ENCODE measurements at regions not wholly inside any gene's neighbourhood (a gene's known extent, or its start where the extent isn't known, plus 50 kb on each side); places are given as distances from the start of the nearest gene placed in this dataset.

- no peak for DNase-seq
These were observed 227.9 kb upstream of the COPS8 start for GRCh38 chr2:236857781-236858180.

DNA sequence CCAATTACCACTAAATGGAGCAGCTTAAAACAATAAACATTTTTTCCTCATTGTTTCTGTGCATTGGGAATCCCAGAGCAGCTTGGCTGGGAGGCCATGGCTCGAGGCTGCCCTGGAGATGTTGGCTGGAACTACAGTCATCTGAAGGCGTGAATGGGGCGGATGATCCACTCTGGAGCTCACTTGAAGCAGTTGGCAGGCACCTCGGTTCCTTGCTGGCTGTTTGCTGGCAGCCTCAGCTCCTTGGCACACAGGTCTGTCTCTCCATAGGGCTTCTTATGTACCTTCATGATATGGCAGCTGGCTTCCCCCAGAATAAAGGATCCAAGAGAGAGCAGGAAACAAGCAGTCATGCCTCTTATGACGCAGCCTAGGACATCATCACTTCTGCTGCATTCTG, 227.0 kb upstream of the COPS8 start:
- no peak for DNase-seq

DNA sequence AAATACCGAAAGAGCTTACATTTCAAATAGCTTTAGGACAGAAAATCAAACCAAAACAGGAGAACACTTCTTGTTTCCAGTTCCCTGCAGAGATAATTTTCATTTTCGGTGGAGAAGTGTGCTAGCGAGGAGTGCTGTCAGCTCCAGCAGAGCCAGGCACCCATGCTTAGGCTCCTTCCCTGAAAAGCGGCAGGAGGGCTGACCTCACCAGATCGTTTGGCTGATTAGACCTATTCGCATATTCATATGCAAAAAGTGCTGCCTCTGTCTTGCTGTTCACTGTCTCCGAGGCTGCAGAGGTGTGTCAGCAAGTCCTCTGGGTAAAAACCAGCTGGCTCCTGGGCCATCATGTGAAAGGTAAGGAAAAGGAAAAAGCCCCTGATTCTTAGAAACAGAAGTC, 225.8 kb upstream of the COPS8 start:
- DNase-seq, result peak; percentile 44

GRCh38 chr2:236861196-236861875, 224.4 kb upstream of the COPS8 start:
- DNase-seq, result no peak

DNA sequence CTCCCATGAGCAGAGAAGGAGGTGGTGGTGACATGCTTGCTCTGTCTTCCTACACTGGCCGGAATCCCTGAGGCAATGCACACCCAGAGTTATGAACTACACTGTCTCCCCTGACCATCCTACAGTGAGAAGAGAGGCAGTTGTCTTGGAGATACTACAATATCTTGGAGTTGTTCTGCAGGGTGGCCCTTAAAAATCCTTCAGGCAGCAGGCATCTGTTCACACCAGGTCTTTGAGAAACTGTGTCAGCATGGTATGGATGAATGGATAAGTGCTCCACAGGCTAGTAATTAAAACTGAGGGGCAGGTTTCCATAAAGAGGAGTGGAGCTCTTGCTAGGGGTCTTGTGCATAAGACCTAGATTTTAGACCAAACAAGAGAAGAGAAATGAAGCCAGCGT, 223.7 kb upstream of the COPS8 start:
- no peak for DNase-seq

DNA sequence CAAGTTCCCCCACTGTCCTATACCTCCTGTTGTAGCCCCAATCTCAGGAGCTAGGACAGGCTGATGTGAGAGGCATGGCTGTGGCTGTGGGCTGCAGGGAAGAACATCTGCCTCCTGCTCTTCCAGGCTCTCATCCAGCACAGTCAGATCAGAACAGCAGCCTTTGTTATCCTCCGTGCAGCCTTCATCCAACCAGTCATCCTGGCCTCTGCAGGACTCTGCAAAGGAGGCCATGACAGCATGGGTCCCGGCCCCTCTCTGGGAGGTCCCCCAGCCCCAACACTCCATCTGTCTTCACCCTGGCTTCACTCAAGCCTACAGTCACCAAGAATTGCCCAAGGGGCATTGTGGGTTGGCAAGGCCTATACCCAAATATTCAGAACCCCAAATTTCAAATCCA, 223.2 kb upstream of the COPS8 start:
- no peak for DNase-seq

GRCh38 chr2:236862961-236863728, 222.5 kb upstream of the COPS8 start:
- DNase-seq, result no peak

- DNase-seq, result no peak
These were observed 222.0 kb upstream of the COPS8 start for GRCh38 chr2:236863729-236864126.

DNA sequence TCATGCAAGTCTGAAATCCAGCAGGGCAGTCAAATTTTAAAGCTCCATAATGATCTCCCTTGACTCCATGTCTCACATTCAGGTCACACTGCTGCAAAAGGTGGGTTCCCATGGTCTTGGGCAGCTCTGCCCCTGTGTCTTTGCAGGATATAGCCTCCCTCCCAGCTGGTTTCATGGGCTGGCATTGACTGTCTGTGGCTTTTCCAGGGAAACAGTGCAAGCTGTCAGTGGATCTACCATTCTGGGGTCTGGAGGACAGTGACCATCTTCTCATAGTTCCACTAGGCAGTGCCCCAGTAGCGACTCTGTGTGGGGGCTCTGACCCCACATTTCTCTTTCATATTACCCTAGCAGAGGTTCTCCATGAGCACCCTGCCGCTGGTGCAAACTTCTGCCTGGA, 220.6 kb upstream of the COPS8 start:
- DNase-seq, result no peak

- peak; percentile 90 for DNase-seq
These were observed 218.9 kb upstream of the COPS8 start for GRCh38 chr2:236866542-236867340.

- no peak for DNase-seq
These were observed 218.0 kb upstream of the COPS8 start for GRCh38 chr2:236867441-236868260.

- no peak for DNase-seq
These were observed 215.3 kb upstream of the COPS8 start for GRCh38 chr2:236870370-236870769.

GRCh38 chr2:236871500-236872001, 214.1 kb upstream of the COPS8 start:
- peak; percentile 99 for DNase-seq

DNA sequence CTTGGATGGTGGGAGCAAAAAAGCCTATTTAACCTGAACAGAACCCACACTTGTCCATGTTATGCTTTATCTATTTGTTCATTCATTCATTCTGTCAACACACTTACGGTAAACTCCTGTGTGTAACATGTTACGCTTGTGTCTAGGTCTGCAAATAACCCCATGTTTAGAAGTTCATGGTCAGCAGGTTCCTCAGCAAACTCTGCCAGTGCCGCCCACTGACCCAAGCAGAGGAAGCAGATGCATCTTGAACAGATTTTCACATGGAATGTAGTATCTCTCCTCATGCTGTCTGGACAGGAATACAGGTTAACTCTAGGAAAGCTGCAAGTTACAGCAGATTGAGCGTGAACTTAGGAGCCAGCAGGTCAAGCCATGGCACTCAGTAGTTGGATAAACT, 213.7 kb upstream of the COPS8 start:
- DNase-seq, result no peak

DNA sequence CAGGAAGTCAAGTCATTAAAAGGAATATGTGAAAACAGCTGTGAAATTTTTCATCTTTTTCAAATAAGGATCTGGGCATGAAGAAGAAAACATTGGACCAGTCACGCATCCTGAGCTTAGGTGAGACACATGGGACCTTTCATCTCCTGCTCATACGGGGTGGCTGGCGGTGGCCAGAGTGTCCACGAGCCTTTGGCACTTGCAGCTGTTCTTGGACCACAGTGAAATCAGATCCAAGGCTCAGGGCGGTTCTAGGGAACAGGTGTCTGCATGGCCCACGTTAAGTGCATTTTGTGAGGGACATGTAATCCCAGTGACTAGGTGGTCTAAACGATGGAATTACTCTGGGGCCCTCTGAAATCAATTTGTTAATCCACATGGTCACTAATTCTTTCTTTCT, 212.7 kb upstream of the COPS8 start:
- DNase-seq, result no peak

- no peak for DNase-seq
These were observed 212.1 kb upstream of the COPS8 start for GRCh38 chr2:236873636-236874035.

DNA sequence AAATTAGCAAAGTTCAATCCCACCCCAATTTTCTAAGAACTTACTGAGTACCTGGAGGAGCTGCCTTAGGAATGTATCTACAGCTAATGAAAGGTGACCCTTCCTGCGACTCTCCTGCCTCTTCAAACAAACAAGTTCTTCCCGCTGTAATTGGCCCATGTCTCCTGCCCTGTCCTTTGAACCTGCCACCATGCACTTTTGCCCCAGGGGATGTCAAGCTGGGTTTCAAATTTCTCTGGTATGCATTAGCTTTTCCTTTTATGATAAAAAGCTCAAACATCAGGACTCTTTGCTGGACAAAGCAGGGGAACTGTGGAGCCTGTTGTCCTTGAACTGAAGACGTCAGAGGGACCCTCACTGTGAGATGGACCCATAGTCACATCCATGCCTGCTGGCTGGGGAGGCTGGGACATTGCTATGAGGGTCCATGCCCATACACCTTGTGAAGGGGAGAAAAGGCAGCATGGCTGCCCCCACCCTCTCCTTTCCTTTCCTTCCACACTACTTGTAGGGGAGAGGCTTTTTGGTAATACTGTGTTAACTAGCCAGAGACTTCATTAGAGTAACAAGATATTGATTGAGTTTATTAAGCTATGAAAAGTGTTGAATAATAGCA, 210.7 kb upstream of the COPS8 start:
- no peak for DNase-seq

GRCh38 chr2:236875906-236876505, 209.7 kb upstream of the COPS8 start:
- no peak for DNase-seq

- no peak for DNase-seq
These were observed 209.0 kb upstream of the COPS8 start for GRCh38 chr2:236876642-236877041.

DNA sequence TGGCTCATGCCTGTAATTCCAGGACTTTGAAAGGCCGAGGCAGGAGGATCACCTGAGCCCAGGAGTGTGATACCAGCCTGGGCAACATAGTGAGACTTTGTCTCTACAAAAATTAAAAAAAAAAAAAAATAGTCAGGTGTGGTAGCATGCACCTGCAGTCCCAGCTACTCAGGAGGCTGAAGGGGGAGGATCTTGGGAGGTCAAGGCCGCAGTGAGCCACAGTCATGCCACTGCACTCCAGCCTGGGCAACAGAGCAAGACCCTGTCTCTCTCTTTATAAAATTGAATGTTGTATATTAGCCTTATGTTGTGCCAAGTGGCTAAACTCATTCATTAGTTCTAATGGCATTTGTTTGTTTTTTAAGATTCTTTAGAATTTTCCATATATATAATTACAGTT, 207.7 kb upstream of the COPS8 start:
- no peak for DNase-seq

DNA sequence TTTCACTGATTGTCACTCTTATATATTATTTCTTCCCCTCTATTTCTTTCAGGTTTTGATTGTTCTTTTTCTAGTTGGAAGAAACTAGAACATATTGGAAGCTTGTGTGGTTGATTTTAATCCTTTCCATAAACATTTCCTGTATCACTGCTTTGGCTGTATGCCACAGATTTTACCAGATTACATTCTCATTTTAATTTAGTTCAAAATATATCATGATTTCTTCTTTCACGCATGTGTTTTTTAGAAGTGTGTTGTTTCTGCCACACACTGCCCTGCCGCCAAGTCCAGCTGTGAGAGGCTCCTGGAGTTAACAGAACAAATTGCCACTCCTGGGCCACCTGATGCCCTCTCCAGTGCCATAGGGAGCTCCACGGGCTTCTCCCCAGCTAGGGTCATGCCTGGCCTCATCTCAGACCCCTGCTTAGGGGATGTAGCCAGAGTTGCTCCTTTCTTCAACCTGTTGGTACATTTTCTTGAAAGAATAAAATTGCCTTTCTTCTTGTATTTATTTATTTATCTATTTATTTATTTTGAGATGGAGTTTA, 206.2 kb upstream of the COPS8 start:
- DNase-seq, result no peak

DNA sequence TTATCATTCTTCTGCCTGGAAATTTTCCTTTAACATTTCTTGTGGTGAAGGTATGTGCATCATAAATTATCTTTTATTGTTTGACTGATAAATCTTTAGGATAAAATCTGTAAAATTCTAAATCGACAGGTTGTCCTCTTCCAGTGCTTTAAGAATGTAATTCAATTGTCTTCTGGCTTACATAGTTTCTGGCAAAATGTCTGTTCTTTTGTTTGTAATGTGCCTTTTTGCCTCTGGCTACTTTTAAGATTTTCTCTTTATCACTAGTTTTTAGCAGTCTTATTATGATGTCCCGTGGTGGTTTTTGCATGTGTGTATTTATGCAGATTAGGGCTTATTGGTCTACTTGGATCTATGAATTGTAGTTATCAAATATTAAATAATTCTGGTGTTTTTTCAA, 203.6 kb upstream of the COPS8 start:
- no peak for DNase-seq
